ENCODE measurements at regions not wholly inside any gene's neighbourhood (a gene's known extent, or its start where the extent isn't known, plus 50 kb on each side); places are given as distances from the start of the nearest gene placed in this dataset.

DNA sequence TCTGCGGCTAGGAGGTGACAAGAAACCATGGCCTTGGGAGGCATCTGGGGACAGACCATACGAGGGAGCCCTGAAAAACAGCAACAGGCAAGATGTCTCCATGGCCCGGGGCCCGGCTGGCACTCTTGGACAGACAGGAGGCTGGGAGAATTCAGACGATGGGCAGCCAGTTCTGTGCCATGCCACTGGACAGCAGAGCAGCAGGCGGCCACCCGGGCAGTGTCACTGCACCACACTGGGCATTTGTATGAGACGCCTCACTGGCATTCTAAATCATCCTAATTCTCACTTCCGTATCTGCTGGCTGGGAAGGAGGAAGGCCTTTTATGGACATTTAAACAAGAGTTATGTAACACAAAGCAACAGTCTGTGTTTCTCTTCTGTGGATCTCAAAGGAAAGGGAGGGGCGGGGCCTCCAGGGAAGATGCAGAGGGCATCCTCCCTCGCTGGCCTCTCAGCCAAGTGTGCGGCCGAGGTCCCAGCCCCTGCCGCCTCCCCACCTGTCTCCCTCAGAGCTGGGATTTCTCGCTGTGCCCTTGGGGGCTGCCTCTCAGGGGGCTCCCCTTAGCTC lies 350.3 kb downstream of the SHANK2 start:
- TF ChIP-seq, protein P1, sequence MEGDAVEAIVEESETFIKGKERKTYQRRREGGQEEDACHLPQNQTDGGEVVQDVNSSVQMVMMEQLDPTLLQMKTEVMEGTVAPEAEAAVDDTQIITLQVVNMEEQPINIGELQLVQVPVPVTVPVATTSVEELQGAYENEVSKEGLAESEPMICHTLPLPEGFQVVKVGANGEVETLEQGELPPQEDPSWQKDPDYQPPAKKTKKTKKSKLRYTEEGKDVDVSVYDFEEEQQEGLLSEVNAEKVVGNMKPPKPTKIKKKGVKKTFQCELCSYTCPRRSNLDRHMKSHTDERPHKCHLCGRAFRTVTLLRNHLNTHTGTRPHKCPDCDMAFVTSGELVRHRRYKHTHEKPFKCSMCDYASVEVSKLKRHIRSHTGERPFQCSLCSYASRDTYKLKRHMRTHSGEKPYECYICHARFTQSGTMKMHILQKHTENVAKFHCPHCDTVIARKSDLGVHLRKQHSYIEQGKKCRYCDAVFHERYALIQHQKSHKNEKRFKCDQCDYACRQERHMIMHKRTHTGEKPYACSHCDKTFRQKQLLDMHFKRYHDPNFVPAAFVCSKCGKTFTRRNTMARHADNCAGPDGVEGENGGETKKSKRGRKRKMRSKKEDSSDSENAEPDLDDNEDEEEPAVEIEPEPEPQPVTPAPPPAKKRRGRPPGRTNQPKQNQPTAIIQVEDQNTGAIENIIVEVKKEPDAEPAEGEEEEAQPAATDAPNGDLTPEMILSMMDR (conservative IDR thresholded peaks at IDR 0.05; ENCODE audit: low read depth in 2 of 2): no peak
- TF ChIP-seq, protein P2, sequence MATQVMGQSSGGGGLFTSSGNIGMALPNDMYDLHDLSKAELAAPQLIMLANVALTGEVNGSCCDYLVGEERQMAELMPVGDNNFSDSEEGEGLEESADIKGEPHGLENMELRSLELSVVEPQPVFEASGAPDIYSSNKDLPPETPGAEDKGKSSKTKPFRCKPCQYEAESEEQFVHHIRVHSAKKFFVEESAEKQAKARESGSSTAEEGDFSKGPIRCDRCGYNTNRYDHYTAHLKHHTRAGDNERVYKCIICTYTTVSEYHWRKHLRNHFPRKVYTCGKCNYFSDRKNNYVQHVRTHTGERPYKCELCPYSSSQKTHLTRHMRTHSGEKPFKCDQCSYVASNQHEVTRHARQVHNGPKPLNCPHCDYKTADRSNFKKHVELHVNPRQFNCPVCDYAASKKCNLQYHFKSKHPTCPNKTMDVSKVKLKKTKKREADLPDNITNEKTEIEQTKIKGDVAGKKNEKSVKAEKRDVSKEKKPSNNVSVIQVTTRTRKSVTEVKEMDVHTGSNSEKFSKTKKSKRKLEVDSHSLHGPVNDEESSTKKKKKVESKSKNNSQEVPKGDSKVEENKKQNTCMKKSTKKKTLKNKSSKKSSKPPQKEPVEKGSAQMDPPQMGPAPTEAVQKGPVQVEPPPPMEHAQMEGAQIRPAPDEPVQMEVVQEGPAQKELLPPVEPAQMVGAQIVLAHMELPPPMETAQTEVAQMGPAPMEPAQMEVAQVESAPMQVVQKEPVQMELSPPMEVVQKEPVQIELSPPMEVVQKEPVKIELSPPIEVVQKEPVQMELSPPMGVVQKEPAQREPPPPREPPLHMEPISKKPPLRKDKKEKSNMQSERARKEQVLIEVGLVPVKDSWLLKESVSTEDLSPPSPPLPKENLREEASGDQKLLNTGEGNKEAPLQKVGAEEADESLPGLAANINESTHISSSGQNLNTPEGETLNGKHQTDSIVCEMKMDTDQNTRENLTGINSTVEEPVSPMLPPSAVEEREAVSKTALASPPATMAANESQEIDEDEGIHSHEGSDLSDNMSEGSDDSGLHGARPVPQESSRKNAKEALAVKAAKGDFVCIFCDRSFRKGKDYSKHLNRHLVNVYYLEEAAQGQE (IDR thresholded peaks at IDR 0.05; ENCODE audit: unreplicated experiment): no peak
- TF ChIP-seq EZH2 (IDR thresholded peaks at IDR 0.05; ENCODE audit: low read depth, unreplicated experiment): no peak
- TF ChIP-seq POLR2AphosphoS5 (IDR thresholded peaks at IDR 0.05; ENCODE audit: low read depth): no peak

Measured in GM23338 (cell line).